Inflammatory macrophage (primary cell): ENCODE measurements at regions not wholly inside any gene's neighbourhood (a gene's known extent, or its start where the extent isn't known, plus 50 kb on each side); places are given as distances from the start of the nearest gene placed in this dataset.
"Not testable (repeated sequence)": the region's sequence is repeated elsewhere in the genome, so short reads cannot be mapped to it uniquely, and the experiment has no call there.

Experiments used
- DNase-seq, 2 donors: peaks; one replicate each; pipeline ENCODE4 v3.0.0-alpha.2; 2020 to 2022

DNA sequence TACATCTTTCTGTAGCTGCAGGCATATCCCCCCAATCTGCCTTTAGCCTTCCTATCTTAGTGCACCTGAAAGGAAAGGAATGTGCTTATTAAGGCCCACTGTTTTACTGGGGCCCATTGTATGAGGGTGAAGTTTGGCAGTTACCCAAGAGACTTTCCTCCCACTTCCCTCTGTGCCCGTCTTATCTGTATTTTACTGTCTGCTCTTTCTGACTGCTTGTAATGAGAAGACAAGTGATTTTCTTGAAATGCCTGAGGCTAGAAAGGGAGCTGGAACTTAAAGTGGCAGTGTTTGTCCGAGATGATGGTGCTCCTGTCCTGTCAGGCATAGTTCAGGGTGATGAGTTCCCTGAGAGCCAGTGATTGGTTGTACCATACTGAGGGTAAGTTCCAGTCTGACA, 114.7 kb downstream of the QRSL1 start:
- DNase-seq: not testable (repeated sequence)

DNA sequence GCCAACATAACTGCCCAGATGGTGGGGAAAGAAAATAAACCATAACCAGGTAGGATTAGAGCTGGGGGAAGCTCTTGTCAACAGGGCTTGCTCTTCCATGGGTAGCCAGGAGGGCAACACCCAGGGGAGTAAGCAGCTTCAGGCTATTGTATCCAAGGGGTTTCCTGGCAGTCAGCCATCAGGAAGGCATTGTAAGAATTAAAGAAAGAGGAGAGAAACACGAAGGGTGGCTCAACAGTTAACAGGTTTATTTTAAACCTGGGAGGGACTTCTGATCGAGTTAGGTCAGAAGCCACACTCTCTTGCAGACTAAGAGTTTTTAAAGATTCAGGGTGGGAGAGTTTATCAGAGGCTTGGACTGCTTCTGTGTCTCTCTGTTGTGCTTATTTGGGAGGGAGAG, 114.2 kb downstream of the QRSL1 start:
- DNase-seq: no peak

DNA sequence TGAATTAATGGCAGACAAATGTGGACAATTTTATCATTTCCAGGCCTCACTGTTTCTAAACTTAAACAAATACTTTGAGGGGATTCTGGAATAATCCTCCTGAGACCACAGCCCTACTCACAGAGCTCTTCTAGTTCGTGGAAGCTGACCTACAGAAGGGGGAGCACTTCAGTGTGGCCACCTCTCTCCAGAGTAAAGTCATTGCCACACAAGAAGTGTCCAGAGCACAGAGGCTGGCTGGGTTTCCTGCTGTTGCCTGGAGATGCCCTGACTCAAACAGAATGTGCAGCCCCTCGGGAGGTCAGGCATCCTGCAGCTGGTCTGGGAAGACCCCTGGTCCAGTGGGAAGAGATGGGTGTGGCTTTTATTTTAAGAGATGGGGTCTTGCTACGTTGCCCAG, 110.9 kb downstream of the QRSL1 start:
- DNase-seq: no peak

DNA sequence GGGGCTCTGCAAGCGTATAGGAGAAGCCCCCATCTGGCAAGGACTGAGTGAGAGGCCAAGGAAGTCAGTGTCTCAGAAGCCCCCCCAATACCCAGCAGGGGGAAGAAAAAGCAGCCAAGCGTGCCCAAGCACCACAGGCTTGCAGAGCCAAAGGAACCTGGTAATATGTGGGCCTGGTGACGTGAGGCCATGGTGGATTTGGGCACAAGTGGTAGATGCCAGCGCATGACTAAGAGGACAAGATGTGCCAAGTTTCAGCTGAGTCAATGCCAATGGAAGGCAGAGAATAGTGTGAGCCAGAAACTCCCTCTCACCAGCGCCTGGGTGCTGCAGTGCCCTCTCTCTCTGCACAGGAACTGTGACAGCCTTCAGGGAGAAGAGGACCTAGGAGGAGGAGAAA, 110.0 kb downstream of the QRSL1 start:
- DNase-seq: no peak

DNA sequence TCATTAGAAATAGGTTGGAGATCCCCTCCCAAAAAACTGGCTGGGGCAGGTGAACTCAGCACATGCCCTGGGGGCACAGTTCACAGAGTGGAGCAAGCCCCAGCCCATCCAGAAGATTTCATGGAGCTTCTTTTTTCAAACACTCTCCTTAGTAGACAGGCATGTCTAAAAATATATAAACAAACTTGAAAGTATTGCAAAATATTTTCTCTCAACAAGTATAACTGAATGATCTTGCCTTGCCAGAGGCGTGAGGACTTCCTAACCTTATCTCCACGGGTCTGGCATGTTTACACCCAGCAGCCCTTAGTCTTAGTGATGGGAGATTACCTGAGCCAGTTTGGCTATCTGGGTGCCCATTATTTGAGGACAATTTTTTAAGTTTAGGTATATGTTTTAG, 107.1 kb downstream of the QRSL1 start:
- no peak for DNase-seq

DNA sequence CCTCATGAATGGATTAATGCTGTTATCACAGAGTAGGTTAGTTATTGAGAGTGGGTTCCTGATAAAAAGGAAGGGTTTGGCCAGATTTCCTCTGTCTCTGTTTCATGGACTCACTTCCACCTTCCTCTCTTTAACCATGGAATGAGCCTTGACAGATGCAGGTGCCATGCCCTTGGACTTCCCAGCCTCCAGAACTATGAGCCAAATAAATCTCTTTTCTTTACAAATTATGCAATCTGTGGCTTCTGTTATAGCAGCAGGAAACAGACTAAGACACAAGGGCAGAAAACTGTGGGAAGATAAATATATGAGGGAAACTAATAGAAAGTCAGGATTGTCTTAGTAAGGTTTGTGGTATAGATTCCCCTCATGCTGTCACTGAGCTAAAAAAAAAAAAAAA, 106.5 kb downstream of the QRSL1 start:
- DNase-seq: no peak

DNA sequence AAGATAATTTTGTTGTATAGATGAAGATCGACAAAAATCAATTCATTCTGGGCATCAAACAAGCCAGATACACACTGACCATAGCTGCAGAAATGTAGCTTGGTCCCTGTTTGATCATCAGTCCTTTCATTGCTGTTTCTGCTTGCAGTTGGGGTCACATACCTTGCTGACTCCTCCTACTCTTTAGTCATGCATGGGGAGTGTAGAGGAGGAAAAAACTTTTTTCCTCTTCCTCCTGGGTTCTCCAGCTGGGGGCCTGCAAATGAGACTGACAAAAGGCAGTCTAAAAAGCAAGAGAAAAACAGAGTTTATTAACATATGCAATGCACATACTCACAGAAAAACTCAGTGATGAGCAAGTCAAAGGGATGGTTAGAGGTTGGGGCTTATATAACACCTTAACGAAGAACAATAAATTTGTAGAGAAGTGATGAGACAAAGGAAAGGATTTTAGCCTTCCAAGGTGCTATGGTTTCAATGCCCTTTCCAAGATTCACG, 105.8 kb downstream of the QRSL1 start:
- DNase-seq: no peak

DNA sequence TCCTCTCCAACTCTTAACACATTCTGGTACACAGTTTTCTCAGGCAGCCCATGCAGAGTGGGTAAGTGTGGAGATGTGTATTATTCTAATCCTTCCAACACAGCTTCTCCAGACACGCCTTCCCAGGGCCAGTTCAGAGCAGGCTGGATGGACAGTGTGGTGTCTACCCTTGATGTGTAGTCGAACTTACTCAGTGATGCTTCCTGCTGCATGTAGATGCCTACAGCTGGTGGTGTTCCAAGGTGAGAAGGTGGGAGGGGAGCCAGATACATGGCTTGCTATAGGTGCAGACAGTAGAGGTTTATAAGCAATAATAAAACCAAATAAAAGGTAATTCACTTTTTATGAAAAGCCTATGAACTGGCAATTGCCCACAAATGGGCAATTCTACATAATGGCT, 104.0 kb downstream of the QRSL1 start:
- DNase-seq: no peak

DNA sequence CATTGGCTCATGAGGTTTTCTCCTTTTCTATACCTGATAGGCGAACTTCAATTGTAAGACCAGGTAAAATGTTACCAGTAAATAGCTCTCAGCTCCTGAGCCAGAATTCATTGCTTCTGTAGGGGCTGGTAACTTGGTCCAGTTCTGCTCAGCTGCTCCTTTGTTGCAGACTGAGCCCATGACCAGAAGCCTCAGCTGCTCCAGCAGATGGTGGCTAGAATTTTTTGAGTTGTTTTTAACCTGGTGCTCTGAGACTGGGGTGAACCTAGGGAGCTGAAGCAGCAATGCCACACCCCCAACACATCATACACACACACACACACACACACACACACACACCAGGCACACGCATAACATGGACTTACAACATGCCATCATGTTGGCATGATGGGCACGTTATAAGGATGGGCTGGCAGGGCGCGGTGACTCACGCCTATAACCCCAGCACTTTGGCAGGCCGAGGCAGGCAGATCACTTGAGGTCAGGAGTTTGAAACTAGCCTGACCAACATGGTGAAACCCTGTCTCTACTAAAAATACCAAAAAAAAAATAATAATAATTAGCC, 103.1 kb downstream of the QRSL1 start:
- no peak for DNase-seq

DNA sequence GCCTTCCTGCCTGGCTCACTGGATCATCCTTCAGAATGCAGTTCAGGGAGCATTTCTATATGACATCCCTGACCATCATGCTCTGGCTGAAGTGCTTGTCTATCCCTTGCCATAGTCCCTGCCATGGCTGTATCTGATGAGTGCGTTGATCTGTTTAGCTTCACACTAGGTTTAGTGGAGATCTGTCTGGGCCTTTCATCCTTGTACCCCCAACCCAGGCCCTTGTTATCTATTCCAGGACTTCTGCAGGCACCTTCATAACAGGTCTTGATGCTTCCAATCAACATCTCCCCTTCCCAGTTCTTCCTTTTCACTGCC, 102.4 kb downstream of the QRSL1 start:
- no peak for DNase-seq

DNA sequence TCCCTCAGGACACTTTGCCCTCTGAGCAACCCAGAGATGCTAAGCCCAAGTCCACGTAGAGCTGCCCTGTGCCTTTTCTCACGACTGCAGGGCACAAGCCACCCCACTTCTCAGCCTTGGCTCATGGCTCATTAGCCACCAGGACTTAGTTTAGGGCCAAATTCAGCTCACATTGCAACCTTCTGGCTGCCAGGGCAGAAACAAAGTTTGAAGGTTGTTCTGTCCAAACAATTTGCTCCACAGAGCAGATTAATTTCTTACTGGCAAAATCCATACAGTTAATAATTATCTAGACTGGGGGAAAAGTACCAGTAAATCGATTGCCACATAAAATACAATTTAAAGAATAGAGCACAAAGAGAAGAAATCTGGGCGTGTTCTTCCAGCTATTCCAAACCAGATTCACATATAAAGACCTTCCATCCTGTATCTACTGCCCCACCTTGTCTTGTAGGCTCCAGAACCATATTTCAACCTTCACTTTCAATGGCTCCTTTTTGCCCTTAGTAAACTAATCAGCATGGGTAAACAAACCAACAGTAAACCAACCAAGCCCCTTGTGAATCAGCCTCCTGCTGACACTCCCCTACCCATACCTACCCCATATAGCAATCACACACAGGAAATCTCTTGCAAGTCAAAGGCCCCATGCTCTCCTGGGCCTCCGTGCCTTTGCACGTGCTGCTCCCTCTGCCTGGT, 101.9 kb downstream of the QRSL1 start:
- DNase-seq: no peak

DNA sequence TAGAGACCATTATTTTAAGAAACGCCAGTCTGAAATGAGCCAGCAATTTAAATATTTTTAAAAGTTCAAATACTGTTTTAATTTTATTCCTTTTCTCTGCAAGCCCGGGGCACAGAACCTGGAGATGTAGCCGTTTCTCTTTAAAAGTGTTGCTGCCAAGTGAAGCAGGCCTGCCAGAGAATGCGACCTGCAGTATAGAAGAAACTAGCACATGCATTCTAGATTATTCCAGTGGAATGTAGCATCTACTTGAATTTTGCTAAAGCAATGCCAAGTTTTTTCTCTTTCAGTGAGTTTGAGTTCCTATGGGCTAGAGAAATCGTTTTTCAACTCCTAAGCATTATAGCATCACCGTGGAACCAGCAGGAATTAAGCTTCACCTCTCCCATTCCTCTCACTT, 101.3 kb downstream of the QRSL1 start:
- DNase-seq: no peak

DNA sequence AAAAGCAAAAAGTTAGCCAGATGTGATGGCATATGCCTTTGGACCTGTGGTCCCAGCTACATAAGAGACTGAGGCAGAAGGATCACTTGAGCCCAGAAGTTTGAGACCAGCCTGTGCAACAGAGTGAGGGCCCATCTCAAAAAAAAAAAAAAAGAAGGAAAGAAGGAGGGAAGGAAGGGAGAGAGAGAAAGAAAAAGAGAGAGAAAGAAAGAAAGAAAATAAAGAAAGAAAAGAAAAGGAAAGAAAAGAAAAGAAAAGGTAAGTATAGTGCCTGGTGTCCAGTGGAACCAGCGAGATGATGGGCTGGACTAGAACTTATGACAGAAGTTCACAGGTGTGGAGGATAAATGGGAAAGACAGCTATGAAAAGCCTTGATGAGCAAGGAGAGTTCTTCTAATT, 100.9 kb downstream of the QRSL1 start:
- DNase-seq: no peak

DNA sequence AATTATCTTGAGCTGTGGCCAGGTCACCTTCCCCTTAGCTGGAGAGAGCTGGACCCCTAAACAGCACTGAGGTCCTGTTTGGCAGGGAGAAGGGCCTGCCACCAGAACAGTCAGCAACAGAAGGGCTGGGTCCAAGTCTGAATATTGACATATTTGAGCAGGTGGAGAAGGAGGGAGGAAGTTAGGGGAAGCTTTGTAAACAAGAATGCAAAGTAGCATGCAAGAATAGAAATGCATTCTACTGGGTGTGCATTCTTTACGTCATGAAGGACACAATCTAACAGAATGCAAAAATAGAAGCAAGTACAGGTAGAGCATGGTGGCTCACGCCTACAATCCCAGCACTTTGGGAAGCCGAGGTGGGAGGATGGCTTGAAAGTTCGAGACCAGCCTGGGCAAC, 100.5 kb downstream of the QRSL1 start:
- no peak for DNase-seq

DNA sequence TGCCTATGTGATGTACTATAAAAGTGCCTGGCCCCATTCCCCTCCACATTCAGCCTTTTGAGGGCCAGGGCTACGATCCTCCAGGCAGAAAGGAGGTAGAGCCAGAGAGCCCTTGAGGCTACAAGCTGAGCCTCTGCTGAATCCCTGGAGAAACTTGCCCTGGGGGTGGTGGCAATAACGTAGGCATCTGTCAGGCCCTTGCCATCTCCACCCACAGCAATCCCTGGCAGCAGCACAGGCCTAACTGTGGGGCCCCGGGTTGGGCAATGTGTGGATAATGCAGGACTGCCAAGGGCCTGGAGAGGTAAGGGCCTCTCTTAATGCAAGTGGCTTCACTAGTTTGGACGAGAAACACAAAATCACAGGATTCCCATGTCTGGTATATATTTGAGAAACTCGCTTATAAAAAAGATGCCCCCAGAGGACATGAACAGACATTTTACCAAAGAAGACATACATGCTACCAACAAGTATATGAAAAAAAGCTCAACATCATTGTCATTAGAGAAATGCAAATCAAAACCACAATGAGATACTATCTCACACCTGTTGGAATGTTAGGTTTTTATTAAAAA, 99.0 kb downstream of the QRSL1 start:
- DNase-seq: no peak

DNA sequence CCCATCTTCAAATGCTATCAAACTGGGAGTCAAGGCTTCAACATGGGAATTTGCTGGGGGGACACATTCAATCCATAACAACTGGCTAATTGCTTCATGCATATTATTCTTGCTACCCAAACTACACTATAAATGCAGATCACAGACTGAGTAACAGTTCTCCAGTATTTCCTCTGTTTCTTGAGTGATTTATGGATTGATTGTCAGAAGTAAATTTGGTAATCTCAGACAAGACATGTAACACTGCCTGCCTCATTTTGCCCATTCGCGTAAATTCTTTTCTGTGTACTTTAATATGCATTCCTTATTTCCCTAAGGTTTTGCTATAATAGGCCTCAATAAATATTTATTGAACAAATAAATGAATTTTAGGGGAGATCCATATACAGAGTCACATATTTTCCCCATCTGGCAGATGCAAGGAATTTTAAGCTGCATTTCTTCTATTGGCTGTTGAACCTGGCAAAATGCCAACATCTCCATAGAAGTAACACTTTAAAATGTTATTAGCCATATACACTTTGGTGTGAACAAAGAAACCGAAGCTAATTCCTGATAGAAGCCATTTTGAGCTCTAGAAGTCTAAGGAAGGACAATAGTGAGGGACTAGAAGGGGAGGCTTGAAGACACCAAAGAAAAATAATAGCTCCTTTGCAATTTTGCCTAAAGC, 98.2 kb downstream of the QRSL1 start:
- DNase-seq: no peak

DNA sequence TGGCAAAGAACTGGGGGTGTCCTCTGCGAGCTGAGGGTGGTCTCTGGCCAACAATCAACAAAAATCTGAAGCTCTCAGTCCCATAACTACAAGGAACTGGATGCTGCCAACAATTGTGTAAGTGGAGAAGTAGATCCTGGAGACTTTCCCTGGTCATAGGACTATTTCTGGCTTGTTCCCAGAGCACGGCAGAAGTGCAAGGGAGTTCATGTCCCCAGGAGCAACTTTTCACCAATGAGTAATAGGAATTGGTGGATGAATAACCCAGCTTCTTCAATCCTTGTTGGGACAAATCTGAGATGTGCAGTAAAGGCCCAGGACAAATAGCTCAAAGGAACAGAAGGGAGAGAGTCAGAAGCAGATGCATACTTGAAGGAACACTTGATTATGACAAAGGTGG, 95.5 kb downstream of the QRSL1 start:
- DNase-seq: no peak

DNA sequence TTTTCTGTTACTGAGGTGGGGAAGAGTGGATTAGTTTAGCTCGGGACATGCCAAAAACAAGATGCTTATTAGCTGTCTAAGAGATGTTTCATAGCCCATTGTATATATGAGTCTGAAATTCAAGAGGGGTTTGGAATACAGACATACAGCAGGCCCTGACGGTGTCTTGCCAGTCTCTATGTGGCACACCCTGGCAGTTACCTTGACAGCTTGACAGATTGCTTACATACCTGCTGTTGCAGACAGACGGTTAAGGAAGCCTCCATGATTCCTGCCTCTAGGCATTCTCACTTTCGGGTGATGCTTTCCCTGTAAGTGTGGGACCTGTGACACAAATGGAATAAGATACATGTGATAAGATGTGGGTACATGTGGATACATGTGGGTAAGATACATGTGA, 95.0 kb downstream of the QRSL1 start:
- no peak for DNase-seq

DNA sequence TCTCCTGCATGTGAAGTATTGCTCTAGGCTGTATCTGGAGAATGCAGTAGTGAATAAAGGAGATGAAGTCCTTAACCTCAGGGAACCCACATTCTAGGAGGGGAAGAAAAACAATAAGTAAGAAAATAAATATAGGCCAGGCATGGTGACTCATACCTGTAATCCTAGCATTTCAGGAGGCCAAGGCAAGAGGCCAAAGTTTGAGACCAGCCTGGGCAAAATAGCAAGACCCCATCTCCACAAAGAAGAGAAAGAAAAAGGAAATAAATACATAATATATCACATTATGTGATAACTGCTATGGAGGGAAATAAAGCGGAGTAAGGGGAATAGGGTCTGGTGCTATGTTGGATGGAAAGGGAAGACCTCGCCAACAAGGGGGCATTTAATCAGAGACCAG, 94.0 kb downstream of the QRSL1 start:
- not testable (repeated sequence) for DNase-seq

DNA sequence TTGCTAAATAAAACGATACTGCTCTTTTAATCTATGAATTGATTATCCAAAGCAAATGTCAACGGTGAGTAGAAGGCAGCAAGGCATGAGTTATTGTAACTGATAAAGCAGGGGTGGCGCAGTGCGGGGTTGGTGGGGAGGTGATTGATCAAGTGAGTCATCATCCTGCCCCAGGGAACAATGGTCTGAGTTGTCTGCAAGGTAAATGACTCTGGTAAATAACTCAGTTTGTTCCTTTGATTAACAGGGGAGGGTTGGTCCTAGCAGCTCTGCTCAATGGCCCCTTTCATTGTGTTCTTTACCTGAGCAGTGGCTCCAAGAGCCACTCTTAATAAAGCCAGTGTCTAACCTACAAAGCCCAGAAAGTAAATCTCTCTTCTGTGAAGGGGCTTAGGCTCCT, 91.8 kb downstream of the QRSL1 start:
- not testable (repeated sequence) for DNase-seq
